ENCODE measurements at regions not wholly inside any gene's neighbourhood (a gene's known extent, or its start where the extent isn't known, plus 50 kb on each side); places are given as distances from the start of the nearest gene placed in this dataset.

DNA sequence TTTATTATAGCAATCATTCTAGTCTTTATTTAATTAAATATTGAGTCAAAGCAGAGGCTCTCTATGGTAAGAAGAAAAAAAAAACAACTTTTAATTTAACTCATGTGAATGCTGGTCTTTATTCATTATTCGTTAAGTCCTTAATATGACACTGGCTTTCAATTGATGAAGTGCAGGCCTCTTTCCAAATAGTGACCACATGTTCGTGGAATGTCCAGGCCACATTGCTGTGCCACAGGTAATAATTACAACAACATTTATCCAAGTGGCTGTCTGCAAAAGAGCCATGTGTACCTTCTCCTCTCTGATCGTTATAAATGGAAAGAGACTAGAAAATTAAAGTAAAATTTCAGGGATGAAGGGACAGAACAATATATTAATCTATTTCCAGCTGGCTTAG, 220.1 kb upstream of the PABPC4L start:
- no peak for TF ChIP-seq EZH2phosphoT487 (IDR thresholded peaks at IDR 0.05; ENCODE audit: insufficient read depth, low read depth)
- no peak for TF ChIP-seq EZH2 (IDR thresholded peaks at IDR 0.05; ENCODE audit: insufficient read depth, poor library complexity, severe bottlenecking)

Measured in GM23248 (cell line).